ENCODE measurements at regions not wholly inside any gene's neighbourhood (a gene's known extent, or its start where the extent isn't known, plus 50 kb on each side); places are given as distances from the start of the nearest gene placed in this dataset.

GRCh38 chr2:35526741-35527140 lies 828.8 kb upstream of the CRIM1 start:
- 68% methylated on average over 2 of the region's 2 CpGs for WGBS
- TF ChIP-seq POLR2A (IDR thresholded peaks at IDR 0.05) = no peak
- TF ChIP-seq CTCF (IDR thresholded peaks at IDR 0.05) = no peak
- no peak for TF ChIP-seq POLR2AphosphoS5 (IDR thresholded peaks at IDR 0.05)
- DNase-seq (ENCODE audit: low spot score) = no peak
- no peak overlapping the region for H3K27ac ChIP-seq
- no peaks in the 10 kb centered on the region for H3K9me3 ChIP-seq
- no peaks in the 10 kb centered on the region for H3K27me3 ChIP-seq (replicated peaks; ENCODE audit: insufficient read depth)
- no peaks in the 10 kb centered on the region for H3K4me1 ChIP-seq (replicated peaks)
- no peaks in the 10 kb centered on the region for H3K36me3 ChIP-seq
- H3K4me3 ChIP-seq = no peak overlapping the region
- intact Hi-C loops (cut with DNase I) = no loop called here

GRCh38 chr2:35522450-35522849 lies 833.1 kb upstream of the CRIM1 start:
- DNase-seq (ENCODE audit: low spot score) = no peak
- H3K27me3 ChIP-seq (replicated peaks; ENCODE audit: insufficient read depth) = no peaks in the 10 kb centered on the region
- H3K4me3 ChIP-seq = no peak overlapping the region
- TF ChIP-seq CTCF (IDR thresholded peaks at IDR 0.05) = no peak
- no peak for TF ChIP-seq POLR2AphosphoS5 (IDR thresholded peaks at IDR 0.05)
- no peak for TF ChIP-seq POLR2A (IDR thresholded peaks at IDR 0.05)
- intact Hi-C loops (cut with DNase I) = no loop called here
- no peaks in the 10 kb centered on the region for H3K4me1 ChIP-seq (replicated peaks)
- H3K9me3 ChIP-seq = no peaks in the 10 kb centered on the region
- 90% methylated on average over 3 of the region's 3 CpGs for WGBS
- H3K36me3 ChIP-seq = no peaks in the 10 kb centered on the region
- no peak overlapping the region for H3K27ac ChIP-seq

GRCh38 chr2:35510636-35511035 lies 844.9 kb upstream of the CRIM1 start:
- Histone ChIP-seq H3K36me3 (no peaks in the 10 kb centered on the region), H3K9me3 (no peaks in the 10 kb centered on the region), H3K27me3 (replicated peaks; ENCODE audit: insufficient read depth) (no peaks in the 10 kb centered on the region), H3K4me1 (replicated peaks) (no peaks in the 10 kb centered on the region), H3K27ac (no peak overlapping the region), H3K4me3 (no peak overlapping the region)
- DNase-seq (ENCODE audit: low spot score) = no peak
- TF ChIP-seq CTCF (IDR thresholded peaks at IDR 0.05) (no peak), POLR2AphosphoS5 (IDR thresholded peaks at IDR 0.05) (no peak), POLR2A (IDR thresholded peaks at IDR 0.05) (no peak)
- intact Hi-C loops (cut with DNase I) = no loop called here
- WGBS = 59% methylated on average over 3 of the region's 3 CpGs

- no peaks in the 10 kb centered on the region for H3K9me3 ChIP-seq
- intact Hi-C loops (cut with DNase I) = no loop called here
- 95% methylated on average over 2 of the region's 2 CpGs for WGBS
- H3K4me1 ChIP-seq (replicated peaks) = no peaks in the 10 kb centered on the region
- H3K36me3 ChIP-seq = no peaks in the 10 kb centered on the region
- no peak for DNase-seq (ENCODE audit: low spot score)
- no peak overlapping the region for H3K27ac ChIP-seq
- TF ChIP-seq POLR2AphosphoS5 (IDR thresholded peaks at IDR 0.05) = no peak
- no peak for TF ChIP-seq CTCF (IDR thresholded peaks at IDR 0.05)
- TF ChIP-seq POLR2A (IDR thresholded peaks at IDR 0.05) = no peak
- H3K27me3 ChIP-seq (replicated peaks; ENCODE audit: insufficient read depth) = no peaks in the 10 kb centered on the region
- H3K4me3 ChIP-seq = no peak overlapping the region
Measured at GRCh38 chr2:35508601-35509000, 847.0 kb upstream of the CRIM1 start.

- Histone ChIP-seq H3K9me3 (no peaks in the 10 kb centered on the region), H3K4me3 (no peak overlapping the region), H3K27me3 (replicated peaks; ENCODE audit: insufficient read depth) (no peaks in the 10 kb centered on the region), H3K27ac (no peak overlapping the region), H3K36me3 (no peaks in the 10 kb centered on the region), H3K4me1 (replicated peaks) (no peaks in the 10 kb centered on the region)
- no peak for DNase-seq (ENCODE audit: low spot score)
- intact Hi-C loops (cut with DNase I) = no loop called here
- 91% methylated on average over 3 of the region's 3 CpGs for WGBS
- no peak for TF ChIP-seq CTCF (IDR thresholded peaks at IDR 0.05)
- no peak for TF ChIP-seq POLR2A (IDR thresholded peaks at IDR 0.05)
- TF ChIP-seq POLR2AphosphoS5 (IDR thresholded peaks at IDR 0.05) = no peak
Measured at GRCh38 chr2:35504419-35504818, 851.2 kb upstream of the CRIM1 start.

All from prostate gland (tissue), 2 donors.